Right atrium auricular region (tissue), 2 donors: ENCODE measurements at regions not wholly inside any gene's neighbourhood (a gene's known extent, or its start where the extent isn't known, plus 50 kb on each side); places are given as distances from the start of the nearest gene placed in this dataset.
"Not testable (repeated sequence)": the region's sequence is repeated elsewhere in the genome, so short reads cannot be mapped to it uniquely, and the experiment has no call there.

ENCODE experiments used
- DNase-seq: peaks from one replicate; pipeline ENCODE4 v3.0.0-alpha.2; 2019; ENCODE audit warnings: low spot score
- H3K27ac ChIP-seq, 2 donors: fragments of 200-600 bp; sonication (generic); 1 replicate in 1 of 2; 2 replicates in 1 of 2; pipeline ENCODE4 v1.5.1; 2016 to 2019
- H3K27me3 ChIP-seq, 2 donors: fragments of 200-600 bp; sonication (generic); one replicate each; pipeline versions ENCODE4 v1.5.1 to v1.6.0; 2017 to 2019
- H3K36me3 ChIP-seq: fragments of 200-600 bp; sonication (generic); one replicate; pipeline ENCODE4 v1.5.1; 2016
- H3K4me1 ChIP-seq, 2 donors: fragments of 200-600 bp; sonication (generic); one replicate each; pipeline versions ENCODE4 v1.5.1 to v1.6.0; 2017 to 2019
- H3K4me3 ChIP-seq, 2 donors: fragments of 200-600 bp; sonication (generic); 1 replicate in 1 of 2; 2 replicates in 1 of 2; pipeline ENCODE4 v1.5.1; 2017 to 2019; ENCODE audit warnings: mild to moderate bottlenecking in 1 of 2, moderate library complexity in 1 of 2
- H3K9me3 ChIP-seq, 2 donors: fragments of 200-600 bp; sonication (generic); one replicate each; pipeline ENCODE4 v1.5.1; 2019
- TF ChIP-seq, protein P1 (sequence below), 2 donors: fragments of 200-600 bp; sonication (generic); IDR thresholded peaks; one replicate each; pipeline ENCODE4 v1.5.1; 2019; ENCODE audit warnings: antibody characterized with exemption in 2 of 2

DNA sequence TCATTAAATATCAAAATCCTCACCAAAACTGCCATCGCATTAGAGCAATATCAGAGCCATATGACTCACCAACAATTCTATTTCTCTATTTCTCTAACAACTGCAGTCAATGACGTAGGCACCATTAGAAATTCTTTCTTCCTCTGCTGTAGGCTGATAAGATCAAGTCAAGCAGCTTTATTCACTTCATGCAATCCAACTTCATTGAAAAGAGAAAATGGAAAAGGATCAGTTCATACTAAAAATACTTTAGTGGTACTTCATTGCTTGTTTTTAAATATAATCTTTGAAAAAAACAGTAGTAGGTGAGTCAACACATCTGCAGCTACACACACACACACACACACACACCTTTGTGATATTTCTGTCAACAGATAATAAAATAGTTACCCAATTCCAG, 345.3 kb upstream of the TENM3 start:
- TF ChIP-seq, protein P1, sequence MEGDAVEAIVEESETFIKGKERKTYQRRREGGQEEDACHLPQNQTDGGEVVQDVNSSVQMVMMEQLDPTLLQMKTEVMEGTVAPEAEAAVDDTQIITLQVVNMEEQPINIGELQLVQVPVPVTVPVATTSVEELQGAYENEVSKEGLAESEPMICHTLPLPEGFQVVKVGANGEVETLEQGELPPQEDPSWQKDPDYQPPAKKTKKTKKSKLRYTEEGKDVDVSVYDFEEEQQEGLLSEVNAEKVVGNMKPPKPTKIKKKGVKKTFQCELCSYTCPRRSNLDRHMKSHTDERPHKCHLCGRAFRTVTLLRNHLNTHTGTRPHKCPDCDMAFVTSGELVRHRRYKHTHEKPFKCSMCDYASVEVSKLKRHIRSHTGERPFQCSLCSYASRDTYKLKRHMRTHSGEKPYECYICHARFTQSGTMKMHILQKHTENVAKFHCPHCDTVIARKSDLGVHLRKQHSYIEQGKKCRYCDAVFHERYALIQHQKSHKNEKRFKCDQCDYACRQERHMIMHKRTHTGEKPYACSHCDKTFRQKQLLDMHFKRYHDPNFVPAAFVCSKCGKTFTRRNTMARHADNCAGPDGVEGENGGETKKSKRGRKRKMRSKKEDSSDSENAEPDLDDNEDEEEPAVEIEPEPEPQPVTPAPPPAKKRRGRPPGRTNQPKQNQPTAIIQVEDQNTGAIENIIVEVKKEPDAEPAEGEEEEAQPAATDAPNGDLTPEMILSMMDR (IDR thresholded peaks at IDR 0.05), result no peak

GRCh38 chr4:181902404-181902803, 340.8 kb upstream of the TENM3 start:
- peaks cover 0 to 12% of the 10 kb centered on the region in 2 donors for H3K9me3 ChIP-seq
- not testable (repeated sequence) for DNase-seq, H3K27ac ChIP-seq, H3K27me3 ChIP-seq, H3K4me1 ChIP-seq, H3K36me3 ChIP-seq, H3K4me3 ChIP-seq

More for the DNA sequence above, 345.3 kb upstream of the TENM3 start:
- no peak for DNase-seq
- H3K9me3 ChIP-seq, result peaks cover 0 to 15% of the 10 kb centered on the region in 2 donors
- H3K27me3 ChIP-seq, result no peaks in the 10 kb centered on the region
- H3K4me3 ChIP-seq, result no peak overlapping the region
- H3K4me1 ChIP-seq, result no peaks in the 10 kb centered on the region
- H3K27ac ChIP-seq, result no peak overlapping the region
- no peaks in the 10 kb centered on the region for H3K36me3 ChIP-seq

GRCh38 chr4:181905708-181906107, 337.5 kb upstream of the TENM3 start:
- no peak for DNase-seq
- Histone ChIP-seq H3K4me1 (no peaks in the 10 kb centered on the region), H3K9me3 (peaks cover 0 to 3% of the 10 kb centered on the region in 2 donors), H3K27me3 (no peaks in the 10 kb centered on the region), H3K4me3 (no peak overlapping the region), H3K36me3 (no peaks in the 10 kb centered on the region), H3K27ac (no peak overlapping the region)
- TF ChIP-seq, protein P1 (IDR thresholded peaks at IDR 0.05), result no peak

DNA sequence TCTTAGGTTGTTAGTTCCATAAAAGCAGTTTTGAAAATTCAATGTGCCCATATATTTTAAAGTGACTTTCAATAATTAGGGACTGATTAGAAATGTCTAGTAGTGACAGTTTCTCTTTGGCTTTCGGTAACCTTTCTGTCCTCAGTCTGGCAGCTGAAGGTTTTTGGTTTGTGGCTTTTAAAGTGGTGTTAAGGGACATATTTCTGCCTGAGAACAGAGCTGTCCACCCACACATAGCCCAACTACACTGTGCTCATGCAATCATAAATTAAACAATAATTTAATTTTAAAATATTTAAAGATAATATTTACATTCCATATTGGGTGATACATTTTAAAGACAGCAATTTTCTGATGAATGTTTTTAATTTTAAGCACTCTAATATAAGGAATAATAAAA, 335.0 kb upstream of the TENM3 start:
- TF ChIP-seq, protein P1 (IDR thresholded peaks at IDR 0.05), result no peak
- H3K36me3 ChIP-seq, result no peaks in the 10 kb centered on the region
- peaks cover 0 to 4% of the 10 kb centered on the region in 2 donors for H3K9me3 ChIP-seq
- no peak overlapping the region for H3K27ac ChIP-seq
- H3K27me3 ChIP-seq, result no peaks in the 10 kb centered on the region
- H3K4me3 ChIP-seq, result no peak overlapping the region
- DNase-seq, result no peak
- no peaks in the 10 kb centered on the region for H3K4me1 ChIP-seq

DNA sequence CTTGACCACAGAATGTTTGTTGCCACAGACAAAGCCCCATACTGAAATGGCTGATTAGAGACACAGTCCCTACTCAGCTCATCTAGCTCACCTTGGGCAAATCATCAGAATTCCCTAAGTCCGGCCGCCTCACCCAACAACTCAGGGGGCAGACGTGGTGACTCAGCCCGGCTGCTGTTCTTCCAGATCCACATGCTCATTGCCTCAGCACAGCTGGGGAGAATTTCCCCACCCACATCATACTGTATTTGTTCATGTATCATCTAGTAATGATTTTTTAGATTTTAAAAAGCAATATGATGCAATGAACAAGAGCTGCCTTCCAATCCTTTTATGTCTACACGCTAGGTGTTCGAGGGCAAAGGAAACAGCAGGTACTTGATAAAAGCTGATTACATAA, 333.8 kb upstream of the TENM3 start:
- Histone ChIP-seq H3K9me3 (peaks cover 0 to 9% of the 10 kb centered on the region in 2 donors), H3K27ac (no peak overlapping the region), H3K27me3 (no peaks in the 10 kb centered on the region), H3K36me3 (no peaks in the 10 kb centered on the region), H3K4me3 (no peak overlapping the region), H3K4me1 (no peaks in the 10 kb centered on the region)
- DNase-seq, result no peak
- TF ChIP-seq, protein P1 (IDR thresholded peaks at IDR 0.05), result no peak

DNA sequence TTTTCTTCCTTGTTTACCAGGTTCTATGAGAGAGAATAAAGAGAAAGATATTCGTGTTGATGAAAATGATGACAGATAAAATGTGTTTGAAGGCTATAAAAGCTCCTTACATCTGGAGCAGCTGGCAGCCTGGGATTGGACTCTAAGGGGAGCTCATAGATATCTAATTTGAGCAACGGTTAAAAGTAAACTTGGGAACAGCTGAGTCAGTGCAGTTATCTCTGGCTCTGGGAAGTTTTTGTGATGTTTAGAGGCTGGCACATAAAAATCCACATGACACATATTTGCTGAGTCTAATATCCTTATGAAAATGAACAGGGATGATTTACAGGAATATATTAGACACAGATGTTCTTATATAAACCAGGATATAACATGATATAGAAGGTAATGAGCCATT, 331.8 kb upstream of the TENM3 start:
- Histone ChIP-seq H3K9me3 (peaks cover 0 to 9% of the 10 kb centered on the region in 2 donors), H3K27ac (no peak overlapping the region), H3K4me3 (no peak overlapping the region), H3K36me3 (no peaks in the 10 kb centered on the region), H3K27me3 (no peaks in the 10 kb centered on the region), H3K4me1 (no peaks in the 10 kb centered on the region)
- DNase-seq, result no peak
- TF ChIP-seq, protein P1 (IDR thresholded peaks at IDR 0.05), result no peak
